Large intestine (tissue), 3 donors: ENCODE measurements at regions not wholly inside any gene's neighbourhood (a gene's known extent, or its start where the extent isn't known, plus 50 kb on each side); places are given as distances from the start of the nearest gene placed in this dataset.

Experiments
- DNase-seq, 2 donors: peaks; one replicate each; pipeline versions ENCODE4 v3.0.0 to v3.0.0-alpha.2; 2013
- H3K27ac ChIP-seq: one replicate; pipeline ENCODE4 v1.5.1; 2013; ENCODE audit warnings: low read length
- H3K27me3 ChIP-seq: 2 replicates; pipeline ENCODE4 v1.6.1; 2013; ENCODE audit warnings: low read length; ENCODE audit not compliant: control insufficient read depth, insufficient read depth
- H3K36me3 ChIP-seq: 2 replicates; pipeline ENCODE4 v1.6.1; 2013; ENCODE audit warnings: low read length; ENCODE audit not compliant: control insufficient read depth, insufficient read depth
- H3K4me1 ChIP-seq: one replicate; pipeline ENCODE4 v1.6.1; 2013; ENCODE audit warnings: low read length; ENCODE audit not compliant: control insufficient read depth, insufficient read depth
- H3K4me3 ChIP-seq: one replicate; pipeline ENCODE4 v1.5.1; 2013; ENCODE audit warnings: low read length
- H3K9me3 ChIP-seq: one replicate; pipeline ENCODE4 v1.6.1; 2013; ENCODE audit warnings: mild to moderate bottlenecking, low read depth, low read length, moderate library complexity; ENCODE audit not compliant: control insufficient read depth
- WGBS: methylation state at CpG from one replicate; pipeline ENCODE4 v1.1.5; 2013; ENCODE audit warnings: low lambda C conversion rate; ENCODE audit not compliant: insufficient coverage; 5-methylcytosine and 5-hydroxymethylcytosine counted together

GRCh38 chr4:125991398-125991797, 676.6 kb downstream of the FAT4 start:
- Histone ChIP-seq H3K36me3 (no peaks in the 10 kb centered on the region), H3K27me3 (no peaks in the 10 kb centered on the region), H3K4me3 (no peak overlapping the region), H3K27ac (no peak overlapping the region), H3K4me1 (no peaks in the 10 kb centered on the region), H3K9me3 (no peaks in the 10 kb centered on the region)
- DNase-seq = no peak
- WGBS = 86% methylated on average over 1 of the region's 2 CpGs

GRCh38 chr4:125992891-125993290, 678.1 kb downstream of the FAT4 start:
- no peak overlapping the region for H3K4me3 ChIP-seq
- no peak overlapping the region for H3K27ac ChIP-seq
- WGBS = no CpG with 5 or more reads among the region's 2 CpGs

GRCh38 chr4:125994024-125994423, 679.3 kb downstream of the FAT4 start:
- no peak overlapping the region for H3K27ac ChIP-seq
- 79% methylated on average over 4 of the region's 9 CpGs for WGBS
- H3K9me3 ChIP-seq = no peaks in the 10 kb centered on the region
- H3K4me1 ChIP-seq = no peaks in the 10 kb centered on the region
- DNase-seq = no peak
- H3K4me3 ChIP-seq = no peak overlapping the region
- H3K27me3 ChIP-seq = no peaks in the 10 kb centered on the region
- no peaks in the 10 kb centered on the region for H3K36me3 ChIP-seq

More at GRCh38 chr4:125992891-125993290, 678.1 kb downstream of the FAT4 start:
- no peak for DNase-seq
- H3K27me3 ChIP-seq = no peaks in the 10 kb centered on the region
- H3K36me3 ChIP-seq = no peaks in the 10 kb centered on the region
- no peaks in the 10 kb centered on the region for H3K4me1 ChIP-seq
- H3K9me3 ChIP-seq = no peaks in the 10 kb centered on the region

- H3K4me1 ChIP-seq = no peaks in the 10 kb centered on the region
- no CpG with 5 or more reads among the region's 1 CpG for WGBS
- no peaks in the 10 kb centered on the region for H3K27me3 ChIP-seq
- H3K36me3 ChIP-seq = no peaks in the 10 kb centered on the region
- no peak overlapping the region for H3K4me3 ChIP-seq
- no peak overlapping the region for H3K27ac ChIP-seq
- no peak for DNase-seq
- H3K9me3 ChIP-seq = no peaks in the 10 kb centered on the region
Measured at GRCh38 chr4:125994430-125994829, 679.7 kb downstream of the FAT4 start.

- DNase-seq = no peak
- Histone ChIP-seq H3K9me3 (no peaks in the 10 kb centered on the region), H3K27ac (no peak overlapping the region), H3K4me3 (no peak overlapping the region), H3K4me1 (no peaks in the 10 kb centered on the region), H3K36me3 (no peaks in the 10 kb centered on the region), H3K27me3 (no peaks in the 10 kb centered on the region)
- 60% methylated on average over 1 of the region's 4 CpGs for WGBS
Measured at GRCh38 chr4:126004941-126005340, 690.2 kb downstream of the FAT4 start.

- Histone ChIP-seq H3K36me3 (no peaks in the 10 kb centered on the region), H3K27me3 (no peaks in the 10 kb centered on the region), H3K4me1 (no peaks in the 10 kb centered on the region), H3K4me3 (no peak overlapping the region), H3K27ac (no peak overlapping the region), H3K9me3 (no peaks in the 10 kb centered on the region)
- DNase-seq = no peak
- WGBS = 94% methylated on average over 2 of the region's 3 CpGs
Measured at GRCh38 chr4:126007142-126007541, 692.4 kb downstream of the FAT4 start.

- Histone ChIP-seq H3K36me3 (no peaks in the 10 kb centered on the region), H3K27ac (no peak overlapping the region), H3K4me1 (no peaks in the 10 kb centered on the region), H3K4me3 (no peak overlapping the region), H3K9me3 (no peaks in the 10 kb centered on the region), H3K27me3 (no peaks in the 10 kb centered on the region)
- DNase-seq = no peak
- no CpG with 5 or more reads among the region's 3 CpGs for WGBS
Measured at GRCh38 chr4:126012691-126013290, 698.0 kb downstream of the FAT4 start.

GRCh38 chr4:126018274-126018673, 703.5 kb downstream of the FAT4 start:
- no peak overlapping the region for H3K27ac ChIP-seq
- no peaks in the 10 kb centered on the region for H3K36me3 ChIP-seq
- H3K4me1 ChIP-seq = no peaks in the 10 kb centered on the region
- no peak for DNase-seq
- no CpG with 5 or more reads among the region's 1 CpG for WGBS
- H3K27me3 ChIP-seq = no peaks in the 10 kb centered on the region
- no peak overlapping the region for H3K4me3 ChIP-seq
- no peaks in the 10 kb centered on the region for H3K9me3 ChIP-seq

GRCh38 chr4:126023896-126024295, 709.1 kb downstream of the FAT4 start:
- no peak for DNase-seq
- 83% methylated on average over 3 of the region's 3 CpGs for WGBS
- no peak overlapping the region for H3K4me3 ChIP-seq

GRCh38 chr4:126027601-126028000, 712.8 kb downstream of the FAT4 start:
- Histone ChIP-seq H3K27me3 (no peaks in the 10 kb centered on the region), H3K36me3 (no peaks in the 10 kb centered on the region), H3K9me3 (no peaks in the 10 kb centered on the region), H3K4me3 (no peak overlapping the region), H3K4me1 (no peaks in the 10 kb centered on the region), H3K27ac (no peak overlapping the region)
- WGBS = no CpG with 5 or more reads among the region's 2 CpGs
- DNase-seq = no peak

More at GRCh38 chr4:126023896-126024295, 709.1 kb downstream of the FAT4 start:
- Histone ChIP-seq H3K9me3 (no peaks in the 10 kb centered on the region), H3K36me3 (no peaks in the 10 kb centered on the region), H3K27me3 (no peaks in the 10 kb centered on the region), H3K27ac (no peak overlapping the region), H3K4me1 (no peaks in the 10 kb centered on the region)

GRCh38 chr4:126028876-126029275, 714.1 kb downstream of the FAT4 start:
- Histone ChIP-seq H3K27me3 (no peaks in the 10 kb centered on the region), H3K36me3 (no peaks in the 10 kb centered on the region), H3K4me3 (no peak overlapping the region), H3K9me3 (no peaks in the 10 kb centered on the region), H3K4me1 (no peaks in the 10 kb centered on the region), H3K27ac (no peak overlapping the region)
- no peak for DNase-seq
